ENCODE measurements at regions not wholly inside any gene's neighbourhood (a gene's known extent, or its start where the extent isn't known, plus 50 kb on each side); places are given as distances from the start of the nearest gene placed in this dataset.

DNA sequence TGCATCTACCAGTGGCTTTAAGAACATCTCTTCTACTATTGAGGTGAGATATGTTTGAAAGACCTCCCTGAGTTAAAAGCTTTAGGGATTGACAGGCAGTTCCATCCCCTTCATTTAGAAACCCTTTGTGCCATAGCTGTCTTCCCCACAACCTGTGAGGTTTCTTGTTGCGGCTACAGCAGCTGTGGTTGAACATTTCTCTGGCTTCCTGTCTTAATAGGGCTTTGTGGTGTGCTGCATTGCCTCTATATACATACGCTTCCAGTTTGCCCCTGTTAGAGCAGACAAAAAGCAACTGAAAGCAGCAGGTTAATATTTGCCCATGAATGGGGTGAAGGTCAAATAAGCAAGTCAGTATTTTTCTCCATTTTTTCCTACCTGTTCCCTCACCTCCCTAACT is 210.2 kb downstream of the TMEM200A start:
- TF ChIP-seq, protein P1, sequence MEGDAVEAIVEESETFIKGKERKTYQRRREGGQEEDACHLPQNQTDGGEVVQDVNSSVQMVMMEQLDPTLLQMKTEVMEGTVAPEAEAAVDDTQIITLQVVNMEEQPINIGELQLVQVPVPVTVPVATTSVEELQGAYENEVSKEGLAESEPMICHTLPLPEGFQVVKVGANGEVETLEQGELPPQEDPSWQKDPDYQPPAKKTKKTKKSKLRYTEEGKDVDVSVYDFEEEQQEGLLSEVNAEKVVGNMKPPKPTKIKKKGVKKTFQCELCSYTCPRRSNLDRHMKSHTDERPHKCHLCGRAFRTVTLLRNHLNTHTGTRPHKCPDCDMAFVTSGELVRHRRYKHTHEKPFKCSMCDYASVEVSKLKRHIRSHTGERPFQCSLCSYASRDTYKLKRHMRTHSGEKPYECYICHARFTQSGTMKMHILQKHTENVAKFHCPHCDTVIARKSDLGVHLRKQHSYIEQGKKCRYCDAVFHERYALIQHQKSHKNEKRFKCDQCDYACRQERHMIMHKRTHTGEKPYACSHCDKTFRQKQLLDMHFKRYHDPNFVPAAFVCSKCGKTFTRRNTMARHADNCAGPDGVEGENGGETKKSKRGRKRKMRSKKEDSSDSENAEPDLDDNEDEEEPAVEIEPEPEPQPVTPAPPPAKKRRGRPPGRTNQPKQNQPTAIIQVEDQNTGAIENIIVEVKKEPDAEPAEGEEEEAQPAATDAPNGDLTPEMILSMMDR (conservative IDR thresholded peaks at IDR 0.05 in 1 of 2, IDR thresholded peaks at IDR 0.05 in 1 of 2; ENCODE audit: low read depth in 1 of 2, low read length in 2 of 2), result no peak
- TF ChIP-seq EZH2 (IDR thresholded peaks at IDR 0.05; ENCODE audit: low read length, missing control alignments), result no peak
